ENCODE measurements at regions not wholly inside any gene's neighbourhood (a gene's known extent, or its start where the extent isn't known, plus 50 kb on each side); places are given as distances from the start of the nearest gene placed in this dataset.

GRCh38 chr2:221018262-221018661, 553.8 kb downstream of the EPHA4 start:
- TF ChIP-seq RBFOX2 (IDR thresholded peaks at IDR 0.05; ENCODE audit: low read depth, low read length) (no peak), MEIS1 (CRISPR knock-in tag; IDR thresholded peaks at IDR 0.05; ENCODE audit: borderline replicate concordance) (no peak), HNF4A (CRISPR knock-in tag; IDR thresholded peaks at IDR 0.05) (no peak), NONO (IDR thresholded peaks at IDR 0.05) (no peak), NONO (CRISPR knock-in tag; conservative IDR thresholded peaks at IDR 0.05) (no peak), ZNF362 (CRISPR knock-in tag; IDR thresholded peaks at IDR 0.05; ENCODE audit: borderline replicate concordance) (no peak), ZMYM4 (CRISPR knock-in tag; IDR thresholded peaks at IDR 0.05) (no peak), FOXA1 (IDR thresholded peaks at IDR 0.05) (no peak), FOXA1 (CRISPR knock-in tag; IDR thresholded peaks at IDR 0.05) (no peak), ZBTB7A (CRISPR knock-in tag; IDR thresholded peaks at IDR 0.05) (no peak), ZNF136 (CRISPR knock-in tag; IDR thresholded peaks at IDR 0.05; ENCODE audit: low read depth) (no peak), ZNF513 (CRISPR knock-in tag; conservative IDR thresholded peaks at IDR 0.05) (no peak), NR1H2 (CRISPR knock-in tag; IDR thresholded peaks at IDR 0.05; ENCODE audit: borderline replicate concordance, low read depth) (no peak), TARDBP (CRISPR knock-in tag; IDR thresholded peaks at IDR 0.05) (no peak), FOXK2 (IDR thresholded peaks at IDR 0.05) (no peak)
